MCF 10A (cell line): ENCODE measurements at regions not wholly inside any gene's neighbourhood (a gene's known extent, or its start where the extent isn't known, plus 50 kb on each side); places are given as distances from the start of the nearest gene placed in this dataset.
A peak's percentile ranks its signal among the peaks of the same experiment; 100 is the strongest.

Experiments used
- BruUV-seq: library from RNA; stranded (reverse); fragments of 400-500 nt; replicated peaks from 2 replicates; lab custom pipeline; 2021; lab: Mats Ljungman, UMichigan
- CTCF ChIA-PET: fragments of 300-600 bp; sonication (Branson Sonifier 250); formaldehyde crosslinking; extraction: SDS; loops from one replicate; lab custom pipeline; 2021; ENCODE audit warnings: antibody characterized with exemption, inconsistent platforms; lab: Yijun Ruan, JAX
- POLR2A ChIA-PET: fragments of 300-600, 350-650 bp; sonication (Branson Sonifier 250); formaldehyde crosslinking; extraction: SDS; loops from one replicate; lab custom pipeline; 2020; ENCODE audit warnings: antibody characterized with exemption, inconsistent platforms; lab: Yijun Ruan, JAX
- DNase-seq: peaks from one replicate; pipeline ENCODE4 v3.0.0-alpha.2; 2018; ENCODE audit not compliant: unreplicated experiment
- H3K27ac Mint-ChIP-seq: one replicate; pipeline ENCODE4 v1.8.0; 2022; ENCODE audit warnings: mild to moderate bottlenecking, low read depth, mixed read lengths; ENCODE audit not compliant: unreplicated experiment
- H3K27me3 Mint-ChIP-seq: one replicate; pipeline ENCODE4 v1.8.0; 2022; ENCODE audit warnings: mixed read lengths; ENCODE audit not compliant: insufficient read depth, unreplicated experiment
- H3K36me3 Mint-ChIP-seq: one replicate; pipeline ENCODE4 v1.8.0; 2022; ENCODE audit warnings: mild to moderate bottlenecking, moderate library complexity, mixed read lengths; ENCODE audit not compliant: insufficient read depth, unreplicated experiment
- H3K4me1 Mint-ChIP-seq: one replicate; pipeline ENCODE4 v1.8.0; 2022; ENCODE audit warnings: mixed read lengths; ENCODE audit not compliant: insufficient read depth, unreplicated experiment
- H3K4me3 Mint-ChIP-seq: one replicate; pipeline ENCODE4 v1.8.0; 2022; ENCODE audit warnings: mild to moderate bottlenecking, moderate library complexity, mixed read lengths; ENCODE audit not compliant: unreplicated experiment
- H3K9me3 Mint-ChIP-seq: one replicate; pipeline ENCODE4 v1.8.0; 2022; ENCODE audit warnings: mixed read lengths; ENCODE audit not compliant: unreplicated experiment
- CTCF ChIP-seq: fragments of 200-600 bp; IDR thresholded peaks from one replicate; pipeline ENCODE4 v1.8.0; 2022; ENCODE audit warnings: antibody characterized with exemption, mild to moderate bottlenecking; ENCODE audit not compliant: unreplicated experiment
- intact Hi-C: fragments of 100-400 bp; cut with micrococcal nuclease; formaldehyde crosslinking; loops from 2 replicates; pipeline ENCODE4 v1.14.1; 2022

DNA sequence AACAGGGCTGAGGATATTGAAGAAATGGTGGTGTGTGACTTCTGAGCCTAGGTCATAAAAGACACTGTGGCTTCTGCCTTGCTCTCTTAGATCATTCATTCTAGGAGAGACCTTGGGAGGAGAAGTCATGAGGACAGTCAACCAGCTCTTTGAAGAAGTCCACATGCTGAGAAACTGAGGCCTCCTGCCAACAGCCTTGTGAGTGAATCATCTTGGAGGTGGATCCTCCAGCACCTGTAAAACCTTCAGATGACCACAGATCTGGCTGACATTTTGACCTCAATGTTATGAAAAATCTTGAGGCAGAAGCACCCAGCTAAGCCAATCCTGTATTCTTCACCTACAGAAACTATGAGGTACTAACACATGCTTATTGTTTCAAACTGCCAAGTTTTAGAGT lies 165.9 kb downstream of the CARTPT start:
- TF ChIP-seq CTCF = no peak
- ChIA-PET POLR2A (interaction anchor here (1.3 to 1.5 kb wide), 2 partner anchors 12 to 38 kb away, joined by 3 read pairs; no protein-coding TSS in a partner anchor), CTCF (no interaction called here)
- no peaks in the 10 kb centered on the region for H3K4me1 Mint-ChIP-seq
- intact Hi-C loops = no loop called here
- BruUV-seq = no TSS peak
- no peak overlapping the region for H3K27ac Mint-ChIP-seq
- no peak for DNase-seq
- peaks cover 8% of the 10 kb centered on the region for H3K9me3 Mint-ChIP-seq
- no peak overlapping the region for H3K4me3 Mint-ChIP-seq
- H3K27me3 Mint-ChIP-seq = peaks cover 7% of the 10 kb centered on the region
- no peaks in the 10 kb centered on the region for H3K36me3 Mint-ChIP-seq

- Mint-ChIP-seq H3K36me3 (peaks cover 4% of the 10 kb centered on the region), H3K4me1 (no peaks in the 10 kb centered on the region), H3K27ac (no peak overlapping the region), H3K27me3 (peaks cover 11% of the 10 kb centered on the region), H3K9me3 (peaks cover 8% of the 10 kb centered on the region), H3K4me3 (no peak overlapping the region)
- TF ChIP-seq CTCF = no peak
- POLR2A ChIA-PET = no interaction called here
- CTCF ChIA-PET = interaction anchor here (0.6 kb wide), 1 partner anchor 1909 kb away, joined by 3 read pairs; no protein-coding TSS in a partner anchor
- BruUV-seq = no TSS peak
- DNase-seq = no peak
- intact Hi-C loops = no loop called here
Measured at GRCh38 chr5:71886406-71886805, 167.3 kb downstream of the CARTPT start.

DNA sequence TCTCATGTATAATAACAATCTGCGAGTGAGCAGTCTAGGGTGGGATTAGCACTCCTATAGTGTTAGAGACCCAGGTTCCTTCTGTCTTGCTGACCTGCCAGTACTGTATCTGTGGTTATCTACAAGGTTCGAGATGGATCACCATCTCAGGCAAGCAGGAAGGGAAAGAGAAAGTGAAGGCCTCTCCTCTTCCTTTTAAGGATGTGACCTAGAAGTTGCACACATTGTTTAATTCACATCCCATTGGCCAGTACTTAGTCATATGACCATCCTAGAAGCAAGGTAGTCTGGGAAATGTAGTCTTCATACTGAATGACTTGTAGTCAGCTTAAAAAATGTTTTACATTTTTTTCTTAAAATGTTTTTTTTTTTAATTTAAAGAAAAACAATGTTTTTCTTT lies 168.6 kb downstream of the CARTPT start:
- ChIA-PET POLR2A (no interaction called here), CTCF (interaction anchor here (0.6 kb wide), 1 partner anchor 342 kb away, joined by 4 read pairs; no protein-coding TSS in a partner anchor)
- peak; percentile 81 for DNase-seq
- no peak for TF ChIP-seq CTCF
- Mint-ChIP-seq H3K4me1 (peaks cover 7% of the 10 kb centered on the region), H3K9me3 (peaks cover 8% of the 10 kb centered on the region), H3K27ac (no peak overlapping the region), H3K36me3 (peaks cover 4% of the 10 kb centered on the region), H3K4me3 (no peak overlapping the region), H3K27me3 (peaks cover 11% of the 10 kb centered on the region)
- BruUV-seq = no TSS peak
- intact Hi-C loops = no loop called here

DNA sequence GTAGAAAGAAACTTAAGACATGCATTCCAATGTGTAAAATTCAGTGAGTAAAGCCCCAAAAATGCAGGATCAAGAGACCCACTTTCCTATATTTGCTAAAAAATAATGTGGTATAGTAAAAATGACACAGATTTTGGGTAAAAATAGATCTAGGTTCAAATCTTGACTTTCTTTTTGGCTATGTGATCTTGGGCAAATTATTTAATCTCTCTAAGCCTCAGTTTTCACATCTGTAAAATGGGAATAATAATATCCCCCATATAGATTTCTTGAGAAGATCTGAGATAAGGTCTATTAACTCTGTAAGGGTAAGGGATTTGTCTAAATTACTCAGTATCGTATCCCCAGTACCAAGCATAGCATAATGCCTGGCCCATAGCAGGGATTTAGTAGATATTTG lies 172.3 kb downstream of the CARTPT start:
- DNase-seq = no peak
- no TSS peak for BruUV-seq
- H3K9me3 Mint-ChIP-seq = peaks cover 8% of the 10 kb centered on the region
- H3K36me3 Mint-ChIP-seq = peaks cover 4% of the 10 kb centered on the region
- peaks cover 11% of the 10 kb centered on the region for H3K27me3 Mint-ChIP-seq
- H3K4me1 Mint-ChIP-seq = peaks cover 7% of the 10 kb centered on the region
- TF ChIP-seq CTCF = no peak
- H3K4me3 Mint-ChIP-seq = no peak overlapping the region
- intact Hi-C loops = no loop called here
- CTCF ChIA-PET = no interaction called here
- no peak overlapping the region for H3K27ac Mint-ChIP-seq
- POLR2A ChIA-PET = no interaction called here
